Esophagus squamous epithelium (tissue), 5 donors: ENCODE measurements at regions not wholly inside any gene's neighbourhood (a gene's known extent, or its start where the extent isn't known, plus 50 kb on each side); places are given as distances from the start of the nearest gene placed in this dataset.
"Not testable (repeated sequence)": the region's sequence is repeated elsewhere in the genome, so short reads cannot be mapped to it uniquely, and the experiment has no call there.

Experiments
- DNase-seq: peaks from one replicate; lab custom pipeline; 2025; lab: John Stamatoyannopoulos, UW
- H3K27ac ChIP-seq, 4 donors: fragments of 200-600 bp; sonication (generic); one replicate each; pipeline ENCODE4 v1.5.1; 2016 to 2019; ENCODE audit warnings: mild to moderate bottlenecking in 1 of 4
- H3K27me3 ChIP-seq, 4 donors: fragments of 200-600 bp; sonication (generic); 1 replicate in 3 of 4; 2 replicates in 1 of 4; pipeline versions ENCODE4 v1.5.1 to v1.6.0; 2017 to 2021; ENCODE audit warnings: antibody characterized with exemption in 1 of 4
- H3K36me3 ChIP-seq, 3 donors: fragments of 200-600 bp; sonication (generic); one replicate each; pipeline ENCODE4 v1.5.1; 2016 to 2019
- H3K4me1 ChIP-seq, 3 donors: fragments of 200-600 bp; sonication (generic); one replicate each; pipeline ENCODE4 v1.5.1; 2017 to 2019
- H3K4me3 ChIP-seq, 4 donors: fragments of 200-600 bp; sonication (generic); 1 replicate in 3 of 4; 2 replicates in 1 of 4; pipeline ENCODE4 v1.5.1; 2016 to 2019; ENCODE audit warnings: mild to moderate bottlenecking in 2 of 4, moderate library complexity in 1 of 4
- H3K9me3 ChIP-seq, 3 donors: fragments of 200-600 bp; sonication (generic); one replicate each; pipeline ENCODE4 v1.5.1; 2016 to 2019
- CTCF ChIP-seq, 6 experiments: fragments of 450-650 bp in 4 of 6; fragments of 200-600 bp in 2 of 6; sonication (generic) in 2 of 6; IDR thresholded peaks; one replicate each; pipeline ENCODE4 v1.5.1; 2016 to 2019; ENCODE audit warnings: antibody characterized with exemption in 6 of 6, mild to moderate bottlenecking in 4 of 6, moderate library complexity in 4 of 6
- POLR2A ChIP-seq, 4 donors: fragments of 450-650 bp; IDR thresholded peaks; one replicate each; pipeline ENCODE4 v1.6.1; 2017; ENCODE audit warnings: antibody characterized with exemption in 4 of 4, mild to moderate bottlenecking in 4 of 4, moderate library complexity in 3 of 4
- WGBS, 2 donors: methylation state at CpG; one replicate each; pipeline ENCODE4 v1.1.5; 2018; 5-methylcytosine and 5-hydroxymethylcytosine counted together
- intact Hi-C: fragments of 100-400 bp; cut with DNase I; formaldehyde crosslinking; loops from one replicate; pipeline ENCODE4 v1.15.0; 2022
- donor health status: DM: yes; HTN: yes; CAD: no.

GRCh38 chr3:110362751-110363150 is 708.9 kb upstream of the NECTIN3 start:
- Histone ChIP-seq H3K4me1 (no peaks in the 10 kb centered on the region), H3K4me3 (no peak overlapping the region), H3K27me3 (no peaks in the 10 kb centered on the region), H3K36me3 (no peaks in the 10 kb centered on the region), H3K27ac (no peak overlapping the region), H3K9me3 (no peaks in the 10 kb centered on the region)
- intact Hi-C loops, result no loop called here
- no peak for DNase-seq
- no peak for TF ChIP-seq CTCF (IDR thresholded peaks at IDR 0.05)
- no peak for TF ChIP-seq POLR2A (IDR thresholded peaks at IDR 0.05)

- WGBS, 2 donors, result 78 to 87% methylated on average over 9 of the region's 13 CpGs
- intact Hi-C loops, DNase-seq, H3K9me3 ChIP-seq, H3K36me3 ChIP-seq, H3K27me3 ChIP-seq, H3K4me1 ChIP-seq, H3K4me3 ChIP-seq, H3K27ac ChIP-seq: not testable (repeated sequence)
These were observed 704.3 kb upstream of the NECTIN3 start for GRCh38 chr3:110367289-110367688.

- no peak for DNase-seq
- WGBS, 2 donors, result 66 to 68% methylated on average over 4 of the region's 4 CpGs
- no peaks in the 10 kb centered on the region for H3K36me3 ChIP-seq
- intact Hi-C loops, result no loop called here
- no peaks in the 10 kb centered on the region for H3K27me3 ChIP-seq
- no peaks in the 10 kb centered on the region for H3K4me1 ChIP-seq
- no peak for TF ChIP-seq CTCF (IDR thresholded peaks at IDR 0.05)
- no peak for TF ChIP-seq POLR2A (IDR thresholded peaks at IDR 0.05)
- no peak overlapping the region for H3K27ac ChIP-seq
- no peaks in the 10 kb centered on the region for H3K9me3 ChIP-seq
- H3K4me3 ChIP-seq, result no peak overlapping the region
These were observed 695.7 kb upstream of the NECTIN3 start for GRCh38 chr3:110375751-110376518.

GRCh38 chr3:110378481-110378880 is 693.1 kb upstream of the NECTIN3 start:
- no peaks in the 10 kb centered on the region for H3K9me3 ChIP-seq
- TF ChIP-seq CTCF (IDR thresholded peaks at IDR 0.05), result no peak
- no peak for TF ChIP-seq POLR2A (IDR thresholded peaks at IDR 0.05)
- no peaks in the 10 kb centered on the region for H3K36me3 ChIP-seq
- intact Hi-C loops, result no loop called here
- H3K27me3 ChIP-seq, result no peaks in the 10 kb centered on the region
- H3K4me3 ChIP-seq, result no peak overlapping the region
- H3K4me1 ChIP-seq, result no peaks in the 10 kb centered on the region
- no peak for DNase-seq
- no peak overlapping the region for H3K27ac ChIP-seq
- WGBS, 2 donors, result 56 to 67% methylated on average over 4 of the region's 4 CpGs

GRCh38 chr3:110381992-110382391 is 689.6 kb upstream of the NECTIN3 start:
- intact Hi-C loops, result no loop called here
- H3K36me3 ChIP-seq, result no peaks in the 10 kb centered on the region
- no peak for DNase-seq
- no peak overlapping the region for H3K27ac ChIP-seq
- H3K9me3 ChIP-seq, result no peaks in the 10 kb centered on the region
- no peak for TF ChIP-seq CTCF (IDR thresholded peaks at IDR 0.05)
- TF ChIP-seq POLR2A (IDR thresholded peaks at IDR 0.05), result no peak
- WGBS, 2 donors, result 27 to 67% methylated on average over 1 of the region's 1 CpG
- H3K27me3 ChIP-seq, result no peaks in the 10 kb centered on the region
- no peak overlapping the region for H3K4me3 ChIP-seq
- H3K4me1 ChIP-seq, result no peaks in the 10 kb centered on the region

GRCh38 chr3:110383356-110383755 is 688.3 kb upstream of the NECTIN3 start:
- DNase-seq, result no peak
- TF ChIP-seq POLR2A (IDR thresholded peaks at IDR 0.05), result no peak
- TF ChIP-seq CTCF (IDR thresholded peaks at IDR 0.05), result no peak
- Histone ChIP-seq H3K4me3 (no peak overlapping the region), H3K9me3 (no peaks in the 10 kb centered on the region), H3K27me3 (no peaks in the 10 kb centered on the region), H3K27ac (no peak overlapping the region), H3K4me1 (no peaks in the 10 kb centered on the region), H3K36me3 (no peaks in the 10 kb centered on the region)
- intact Hi-C loops, result no loop called here
